A549 (cell line): ENCODE measurements at regions not wholly inside any gene's neighbourhood (a gene's known extent, or its start where the extent isn't known, plus 50 kb on each side); places are given as distances from the start of the nearest gene placed in this dataset.

Source experiments
- ATAC-seq, 2 experiments: fragments of 200-7000 bp in 1 of 2; fragments of >200 bp in 1 of 2; cut with Nextera tagmentation in 1 of 2; cut with Tn5 transposase in 1 of 2; 3 replicates each; pipeline versions ENCODE4 v1.8.0 to v1.9.1; 2018 to 2020; ENCODE audit warnings: mild to moderate bottlenecking in 1 of 2, moderate library complexity in 1 of 2
- CTCF ChIA-PET: fragments of 300-600 bp; sonication (Branson Sonifier 250); formaldehyde crosslinking; extraction: SDS; loops from one replicate; lab custom pipeline; 2021; ENCODE audit warnings: antibody characterized with exemption, inconsistent platforms; lab: Yijun Ruan, JAX
- POLR2A ChIA-PET: fragments of 350-600 bp; formaldehyde crosslinking; extraction: SDS; loops from one replicate; lab custom pipeline; 2021; ENCODE audit warnings: antibody characterized with exemption, inconsistent platforms; lab: Yijun Ruan, JAX
- DNase-seq, 2 experiments: peaks; one replicate each; pipeline versions ENCODE4 v3.0.0 to v3.0.0-alpha.2; 2011 to 2016; ENCODE audit warnings: low read depth in 1 of 2, low spot score in 1 of 2
- FAIRE-seq: peaks from 2 replicates; lab custom pipeline; 2011; peaks lifted over from hg19 to GRCh38; lab: Jason Lieb, UNC
- H3K27ac ChIP-seq, 2 experiments: fragments of >200 bp; sonication (Bioruptor Twin); formaldehyde crosslinking; 3 replicates each; pipeline ENCODE4 v1.5.1; 2016 to 2017
- H3K4me1 ChIP-seq: fragments of >200 bp; sonication (Bioruptor Twin); formaldehyde crosslinking; 3 replicates; pipeline ENCODE4 v1.6.1; 2016
- H3K4me2 ChIP-seq: fragments of >200 bp; sonication (Bioruptor Twin); formaldehyde crosslinking; 3 replicates; pipeline ENCODE4 v1.6.1; 2016
- H3K4me3 ChIP-seq: fragments of >200 bp; sonication (Bioruptor Twin); formaldehyde crosslinking; 3 replicates; pipeline ENCODE4 v1.5.1; 2016
- H3K9me3 ChIP-seq: fragments of >200 bp; sonication (Bioruptor Twin); formaldehyde crosslinking; 3 replicates; pipeline ENCODE4 v1.6.1; 2016
- CBX2 ChIP-seq: fragments of 200-600 bp; sonication (generic); IDR thresholded peaks from 2 replicates; pipeline ENCODE4 v1.6.1; 2016; ENCODE audit warnings: low read depth, mild to moderate bottlenecking, borderline replicate concordance
- EHF ChIP-seq: fragments of 250-450 bp; sonication (Bioruptor Pico); IDR thresholded peaks from 2 replicates; pipeline ENCODE4 v1.5.0; 2020; ENCODE audit warnings: mild to moderate bottlenecking
- EHMT2 ChIP-seq: fragments of 200-600 bp; sonication (generic); IDR thresholded peaks from 2 replicates; pipeline ENCODE4 v1.6.1; 2016; ENCODE audit warnings: antibody characterized with exemption, low read depth, mild to moderate bottlenecking, moderate library complexity
- FOXS1 ChIP-seq: fragments of 250-450 bp; sonication (Bioruptor Pico); IDR thresholded peaks from 2 replicates; pipeline ENCODE4 v1.5.0; 2020; ENCODE audit warnings: mild to moderate bottlenecking, moderate library complexity
- HDAC2 ChIP-seq: fragments of 200-600 bp; sonication (generic); IDR thresholded peaks from 2 replicates; pipeline ENCODE4 v1.6.1; 2016
- HEYL ChIP-seq: fragments of 250-450 bp; sonication (Bioruptor Pico); IDR thresholded peaks from 2 replicates; pipeline ENCODE4 v1.8.0; 2021; ENCODE audit warnings: mild to moderate bottlenecking, moderate library complexity
- HOXA7 ChIP-seq: fragments of 250-450 bp; sonication (Bioruptor Pico); IDR thresholded peaks from 2 replicates; pipeline ENCODE4 v1.5.0; 2020; ENCODE audit warnings: mild to moderate bottlenecking, moderate library complexity
- JUN ChIP-seq, 2 experiments: fragments of >200 bp; sonication (Bioruptor Twin); formaldehyde crosslinking; IDR thresholded peaks; 2 replicates in 1 of 2; 3 replicates in 1 of 2; pipeline ENCODE4 v1.6.1; 2016 to 2017
- JUNB ChIP-seq: fragments of >200 bp; sonication (Bioruptor Twin); formaldehyde crosslinking; IDR thresholded peaks from 2 replicates; pipeline ENCODE4 v1.6.1; 2016
- KDM1A ChIP-seq: fragments of 200-600 bp; sonication (generic); IDR thresholded peaks from 2 replicates; pipeline ENCODE4 v1.6.1; 2016; ENCODE audit warnings: low read depth, mild to moderate bottlenecking
- MAFK ChIP-seq: fragments of 450-650 bp; IDR thresholded peaks from 2 replicates; pipeline ENCODE4 v1.6.1; 2014; ENCODE audit not compliant: partially characterized antibody
- NFE2L2 ChIP-seq: fragments of 150-350 bp; conservative IDR thresholded peaks from 2 replicates; pipeline ENCODE4 v1.6.1; 2014; ENCODE audit warnings: low read length
- NPAS2 ChIP-seq: fragments of 250-450 bp; sonication (Bioruptor Pico); IDR thresholded peaks from 2 replicates; pipeline ENCODE4 v1.8.0; 2022; ENCODE audit warnings: mild to moderate bottlenecking, moderate library complexity, borderline replicate concordance
- RCOR1 ChIP-seq: fragments of 150-350 bp; IDR thresholded peaks from 2 replicates; pipeline ENCODE4 v1.6.1; 2014; ENCODE audit warnings: antibody characterized with exemption, low read length, low read depth
- RFX5 ChIP-seq: fragments of 450-650 bp; IDR thresholded peaks from 2 replicates; pipeline ENCODE4 v1.7.1; 2014; ENCODE audit warnings: antibody characterized with exemption, mild to moderate bottlenecking, moderate library complexity
- SMC3 ChIP-seq: fragments of >200 bp; sonication (Bioruptor Twin); formaldehyde crosslinking; IDR thresholded peaks from 3 replicates; pipeline ENCODE4 v1.6.1; 2018; ENCODE audit warnings: inconsistent platforms
- SREBF2 ChIP-seq: fragments of 450-650 bp; IDR thresholded peaks from 2 replicates; pipeline ENCODE4 v1.6.1; 2014; ENCODE audit warnings: mild to moderate bottlenecking, moderate library complexity
- TFCP2L1 ChIP-seq: fragments of 250-450 bp; sonication (Bioruptor Pico); IDR thresholded peaks from 2 replicates; pipeline ENCODE4 v1.5.0; 2021; ENCODE audit warnings: mild to moderate bottlenecking
- TP53 ChIP-seq: fragments of 250-450 bp; sonication (Bioruptor Pico); IDR thresholded peaks from 2 replicates; pipeline ENCODE4 v1.5.0; 2021; ENCODE audit warnings: mild to moderate bottlenecking, moderate library complexity
- ZC3H11A ChIP-seq: fragments of 450-650 bp; IDR thresholded peaks from 2 replicates; pipeline ENCODE4 v1.6.1; 2014; ENCODE audit warnings: antibody characterized with exemption, mild to moderate bottlenecking
- ZFP36 ChIP-seq: fragments of 450-650 bp; IDR thresholded peaks from 2 replicates; pipeline ENCODE4 v1.6.1; 2014; ENCODE audit warnings: borderline replicate concordance; ENCODE audit not compliant: partially characterized antibody
- ZSCAN20 ChIP-seq: fragments of 250-450 bp; sonication (Bioruptor Pico); IDR thresholded peaks from 2 replicates; pipeline ENCODE4 v1.8.0; 2022; ENCODE audit warnings: mild to moderate bottlenecking, moderate library complexity
- WGBS: methylation state at CpG from one replicate; pipeline ENCODE4 v1.1.6; 2017; ENCODE audit errors: missing lambda C conversion rate; 5-methylcytosine and 5-hydroxymethylcytosine counted together
- TF ChIP-seq, protein P1 (sequence below): IDR thresholded peaks from 2 replicates; pipeline ENCODE4 v1.6.1; 2012
- TF ChIP-seq, protein P2 (sequence below): fragments of >200 bp; sonication (Bioruptor Twin); formaldehyde crosslinking; IDR thresholded peaks from 3 replicates; pipeline ENCODE4 v1.5.1; 2016
- TF ChIP-seq, protein P3 (sequence below): fragments of 250-450 bp; sonication (Bioruptor Pico); IDR thresholded peaks from 2 replicates; pipeline ENCODE4 v1.5.0; 2020; ENCODE audit warnings: low read depth, mild to moderate bottlenecking, moderate library complexity
- TF ChIP-seq, protein P4 (sequence below): fragments of 250-450 bp; sonication (Bioruptor Pico); IDR thresholded peaks from 2 replicates; pipeline ENCODE4 v1.5.0; 2021; ENCODE audit warnings: mild to moderate bottlenecking, moderate library complexity, borderline replicate concordance
- TF ChIP-seq, protein P5 (sequence below): IDR thresholded peaks from 2 replicates; pipeline ENCODE4 v1.6.1; 2012; ENCODE audit warnings: low read depth, borderline replicate concordance

DNA sequence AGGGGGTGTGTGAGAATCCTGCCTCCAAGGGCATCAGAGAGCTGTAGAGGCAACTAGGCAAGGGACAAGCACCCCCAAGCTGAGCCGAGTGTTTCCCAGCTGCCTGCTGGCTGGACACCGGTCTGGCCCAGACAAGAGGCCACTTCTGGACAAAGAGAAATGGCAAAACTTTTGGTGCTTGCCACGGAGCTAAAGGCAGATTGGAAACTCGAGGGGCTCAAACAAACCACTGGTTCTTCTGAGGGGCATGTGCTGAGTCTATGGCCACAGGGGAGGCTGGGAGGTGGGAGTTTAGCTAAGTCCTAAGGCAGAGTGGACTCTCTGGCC is 66.5 kb upstream of the INPP5A start:
- TF ChIP-seq SMC3 (no peak), ZSCAN20 (CRISPR knock-in tag) (no peak), MAFK (no peak), JUNB (no peak), RCOR1 (no peak), KDM1A (no peak), HOXA7 (CRISPR knock-in tag) (no peak), NFE2L2 (no peak), JUN (IDR thresholded peaks at IDR 0.05) (no peak)
- no peaks in the 10 kb centered on the region for H3K4me1 ChIP-seq

DNA sequence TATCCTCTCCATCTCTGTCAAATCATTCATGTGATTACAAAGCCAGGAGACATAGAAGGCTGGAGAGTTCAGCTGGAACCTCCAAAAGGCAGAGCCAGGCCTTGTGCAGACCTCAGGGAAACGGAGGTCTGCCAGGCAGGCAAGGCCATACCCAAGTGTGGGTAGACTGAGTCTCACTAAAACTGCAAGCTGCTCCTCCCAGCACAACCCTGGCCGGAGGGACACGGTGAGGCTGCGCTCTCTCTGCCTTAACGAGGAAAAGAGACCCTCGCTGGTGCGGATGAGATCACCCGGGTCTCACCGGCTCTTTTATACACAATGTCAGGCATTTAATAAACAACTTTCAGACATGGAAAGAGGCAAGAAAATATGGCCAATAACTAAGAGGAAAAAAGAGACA is 66.1 kb upstream of the INPP5A start:
- no peak overlapping the region for H3K4me3 ChIP-seq
- FAIRE-seq (no peak), ATAC-seq (no peak), DNase-seq (no peak)
- no peak overlapping the region for H3K4me2 ChIP-seq
- no peak for TF ChIP-seq RFX5
- no peak for TF ChIP-seq TFCP2L1 (CRISPR knock-in tag)
- TF ChIP-seq EHMT2, result no peak
- TF ChIP-seq, protein P1, sequence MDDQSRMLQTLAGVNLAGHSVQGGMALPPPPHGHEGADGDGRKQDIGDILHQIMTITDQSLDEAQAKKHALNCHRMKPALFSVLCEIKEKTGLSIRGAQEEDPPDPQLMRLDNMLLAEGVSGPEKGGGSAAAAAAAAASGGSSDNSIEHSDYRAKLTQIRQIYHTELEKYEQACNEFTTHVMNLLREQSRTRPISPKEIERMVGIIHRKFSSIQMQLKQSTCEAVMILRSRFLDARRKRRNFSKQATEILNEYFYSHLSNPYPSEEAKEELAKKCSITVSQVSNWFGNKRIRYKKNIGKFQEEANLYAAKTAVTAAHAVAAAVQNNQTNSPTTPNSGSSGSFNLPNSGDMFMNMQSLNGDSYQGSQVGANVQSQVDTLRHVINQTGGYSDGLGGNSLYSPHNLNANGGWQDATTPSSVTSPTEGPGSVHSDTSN, result no peak
- TF ChIP-seq NPAS2, result no peak
- TF ChIP-seq HEYL, result no peak
- no peak for TF ChIP-seq HDAC2
- TF ChIP-seq ZFP36, result no peak
- TF ChIP-seq, protein P2, sequence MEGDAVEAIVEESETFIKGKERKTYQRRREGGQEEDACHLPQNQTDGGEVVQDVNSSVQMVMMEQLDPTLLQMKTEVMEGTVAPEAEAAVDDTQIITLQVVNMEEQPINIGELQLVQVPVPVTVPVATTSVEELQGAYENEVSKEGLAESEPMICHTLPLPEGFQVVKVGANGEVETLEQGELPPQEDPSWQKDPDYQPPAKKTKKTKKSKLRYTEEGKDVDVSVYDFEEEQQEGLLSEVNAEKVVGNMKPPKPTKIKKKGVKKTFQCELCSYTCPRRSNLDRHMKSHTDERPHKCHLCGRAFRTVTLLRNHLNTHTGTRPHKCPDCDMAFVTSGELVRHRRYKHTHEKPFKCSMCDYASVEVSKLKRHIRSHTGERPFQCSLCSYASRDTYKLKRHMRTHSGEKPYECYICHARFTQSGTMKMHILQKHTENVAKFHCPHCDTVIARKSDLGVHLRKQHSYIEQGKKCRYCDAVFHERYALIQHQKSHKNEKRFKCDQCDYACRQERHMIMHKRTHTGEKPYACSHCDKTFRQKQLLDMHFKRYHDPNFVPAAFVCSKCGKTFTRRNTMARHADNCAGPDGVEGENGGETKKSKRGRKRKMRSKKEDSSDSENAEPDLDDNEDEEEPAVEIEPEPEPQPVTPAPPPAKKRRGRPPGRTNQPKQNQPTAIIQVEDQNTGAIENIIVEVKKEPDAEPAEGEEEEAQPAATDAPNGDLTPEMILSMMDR, result no peak
- TF ChIP-seq, protein P3, sequence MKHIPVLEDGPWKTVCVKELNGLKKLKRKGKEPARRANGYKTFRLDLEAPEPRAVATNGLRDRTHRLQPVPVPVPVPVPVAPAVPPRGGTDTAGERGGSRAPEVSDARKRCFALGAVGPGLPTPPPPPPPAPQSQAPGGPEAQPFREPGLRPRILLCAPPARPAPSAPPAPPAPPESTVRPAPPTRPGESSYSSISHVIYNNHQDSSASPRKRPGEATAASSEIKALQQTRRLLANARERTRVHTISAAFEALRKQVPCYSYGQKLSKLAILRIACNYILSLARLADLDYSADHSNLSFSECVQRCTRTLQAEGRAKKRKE (CRISPR knock-in tag), result no peak
- no peak for TF ChIP-seq CBX2
- TF ChIP-seq NFE2L2, result no peak
- no peak for TF ChIP-seq SMC3
- TF ChIP-seq ZC3H11A, result no peak
- H3K4me1 ChIP-seq, result no peaks in the 10 kb centered on the region
- no peak overlapping the region for H3K27ac ChIP-seq
- POLR2A ChIA-PET, result no interaction called here
- 82% methylated on average over 9 of the region's 9 CpGs for WGBS
- CTCF ChIA-PET, result interaction anchor here (0.7 to 1.8 kb wide), 10 partner anchors 8 to 183 kb away, joined by 3 to 8 read pairs (median 4); no protein-coding TSS in a partner anchor
- H3K9me3 ChIP-seq, result peaks cover 5% of the 10 kb centered on the region; the same call in 2 of the 3 replicates

More for the DNA sequence above, 66.5 kb upstream of the INPP5A start:
- Histone ChIP-seq H3K27ac (no peak overlapping the region), H3K4me3 (no peak overlapping the region), H3K4me2 (no peak overlapping the region), H3K9me3 (peaks cover 5% of the 10 kb centered on the region; the same call in 2 of the 3 replicates)
- DNase-seq (no peak), ATAC-seq (no peak), FAIRE-seq (no peak)
- POLR2A ChIA-PET, result no interaction called here
- CTCF ChIA-PET, result interaction anchor here (0.7 to 1.6 kb wide), 8 partner anchors 9 to 184 kb away, joined by 3 to 5 read pairs (median 4); no protein-coding TSS in a partner anchor
- WGBS, result 40% methylated on average over 4 of the region's 4 CpGs

DNA sequence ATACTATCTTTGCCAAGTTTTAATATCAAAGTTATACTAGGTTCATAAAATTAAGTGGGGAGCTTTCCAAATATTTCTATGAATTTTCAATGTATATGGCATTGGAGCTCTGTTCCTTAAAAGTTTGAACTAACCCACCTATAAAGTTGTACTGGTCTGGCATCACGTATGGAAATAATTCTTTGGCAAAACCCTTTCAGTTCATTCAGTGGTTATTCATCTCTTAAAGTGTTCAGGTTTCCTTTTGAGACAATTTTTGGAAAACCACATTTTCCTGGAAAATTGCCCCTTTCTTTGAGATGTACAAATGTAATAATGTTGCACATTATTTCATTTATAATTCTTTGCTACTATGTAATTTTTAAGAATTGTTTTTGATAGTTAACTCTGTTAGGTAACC is 62.5 kb upstream of the INPP5A start:
- 62% methylated on average over 1 of the region's 1 CpG for WGBS
- ChIA-PET POLR2A (no interaction called here), CTCF (interaction anchor here (0.6 to 4.5 kb wide), 3 partner anchors 16 to 21 kb away, joined by 3 to 27 read pairs (median 3); no protein-coding TSS in a partner anchor)
- Histone ChIP-seq H3K9me3 (peaks cover 5% of the 10 kb centered on the region; the same call in 2 of the 3 replicates), H3K4me3 (no peak overlapping the region), H3K4me2 (no peak overlapping the region), H3K4me1 (no peaks in the 10 kb centered on the region), H3K27ac (no peak overlapping the region)
- FAIRE-seq, result no peak
- ATAC-seq, result no peak
- TF ChIP-seq, protein P4, sequence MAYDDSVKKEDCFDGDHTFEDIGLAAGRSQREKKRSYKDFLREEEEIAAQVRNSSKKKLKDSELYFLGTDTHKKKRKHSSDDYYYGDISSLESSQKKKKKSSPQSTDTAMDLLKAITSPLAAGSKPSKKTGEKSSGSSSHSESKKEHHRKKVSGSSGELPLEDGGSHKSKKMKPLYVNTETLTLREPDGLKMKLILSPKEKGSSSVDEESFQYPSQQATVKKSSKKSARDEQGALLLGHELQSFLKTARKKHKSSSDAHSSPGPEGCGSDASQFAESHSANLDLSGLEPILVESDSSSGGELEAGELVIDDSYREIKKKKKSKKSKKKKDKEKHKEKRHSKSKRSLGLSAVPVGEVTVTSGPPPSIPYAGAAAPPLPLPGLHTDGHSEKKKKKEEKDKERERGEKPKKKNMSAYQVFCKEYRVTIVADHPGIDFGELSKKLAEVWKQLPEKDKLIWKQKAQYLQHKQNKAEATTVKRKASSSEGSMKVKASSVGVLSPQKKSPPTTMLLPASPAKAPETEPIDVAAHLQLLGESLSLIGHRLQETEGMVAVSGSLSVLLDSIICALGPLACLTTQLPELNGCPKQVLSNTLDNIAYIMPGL (CRISPR knock-in tag), result no peak
- TF ChIP-seq FOXS1 (CRISPR knock-in tag), result no peak
- TF ChIP-seq, protein P5, sequence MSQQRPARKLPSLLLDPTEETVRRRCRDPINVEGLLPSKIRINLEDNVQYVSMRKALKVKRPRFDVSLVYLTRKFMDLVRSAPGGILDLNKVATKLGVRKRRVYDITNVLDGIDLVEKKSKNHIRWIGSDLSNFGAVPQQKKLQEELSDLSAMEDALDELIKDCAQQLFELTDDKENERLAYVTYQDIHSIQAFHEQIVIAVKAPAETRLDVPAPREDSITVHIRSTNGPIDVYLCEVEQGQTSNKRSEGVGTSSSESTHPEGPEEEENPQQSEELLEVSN, result no peak
- TF ChIP-seq, protein P3 (CRISPR knock-in tag), result no peak
- TF ChIP-seq SREBF2, result no peak
- TF ChIP-seq EHF (CRISPR knock-in tag), result no peak
- TF ChIP-seq TP53, result no peak
- TF ChIP-seq ZC3H11A, result no peak
- no peak for DNase-seq
